Heart right ventricle (tissue), 16 donors: ENCODE measurements at regions not wholly inside any gene's neighbourhood (a gene's known extent, or its start where the extent isn't known, plus 50 kb on each side); places are given as distances from the start of the nearest gene placed in this dataset.

Experiments used
- ATAC-seq, 8 donors: fragments of 200-7000 bp; cut with Tn5 transposase; one replicate each; pipeline ENCODE4 v1.9.1; 2020; ENCODE audit warnings: mild to moderate bottlenecking in 8 of 8, moderate library complexity in 8 of 8, moderate number of reproducible peaks in 1 of 8
- DNase-seq, 2 donors: peaks; one replicate each; pipeline ENCODE4 v3.0.0-alpha.2; 2020
- H3K27ac ChIP-seq, 10 donors: fragments of 200-600 bp; sonication (generic) in 2 of 10; one replicate each; pipeline versions ENCODE4 v1.5.0 to v1.8.0; 2020 to 2022; ENCODE audit warnings: mild to moderate bottlenecking in 3 of 10
- H3K27me3 ChIP-seq, 7 donors: fragments of 200-600 bp; one replicate each; pipeline ENCODE4 v1.8.0; 2021 to 2022; ENCODE audit warnings: mild to moderate bottlenecking in 2 of 7
- H3K36me3 ChIP-seq, 9 donors: fragments of 200-600 bp; sonication (generic) in 1 of 9; one replicate each; pipeline versions ENCODE4 v1.5.0 to v1.8.0; 2020 to 2022; ENCODE audit warnings: mild to moderate bottlenecking in 2 of 9
- H3K4me1 ChIP-seq, 9 donors: fragments of 200-600 bp; sonication (generic) in 1 of 9; one replicate each; pipeline versions ENCODE4 v1.5.0 to v1.8.0; 2020 to 2022; ENCODE audit warnings: mild to moderate bottlenecking in 4 of 9
- H3K4me3 ChIP-seq, 10 donors: fragments of 200-600 bp; sonication (generic) in 2 of 10; one replicate each; pipeline versions ENCODE4 v1.5.0 to v1.8.0; 2020 to 2022; ENCODE audit warnings: mild to moderate bottlenecking in 7 of 10, moderate library complexity in 2 of 10
- H3K9me3 ChIP-seq, 11 donors: fragments of 200-600 bp in 10 of 11; sonication (generic) in 2 of 11; one replicate each; pipeline versions ENCODE4 v1.5.0 to v1.8.0; 2013 to 2022; ENCODE audit warnings: mild to moderate bottlenecking in 2 of 11, control low read depth in 1 of 11, moderate library complexity in 1 of 11
- WGBS, 2 donors: extraction: QIAGEN DNeasy Blood & Tissue Kit; methylation state at CpG; one replicate each; pipeline ENCODE4 v1.1.7; 2013; ENCODE audit warnings: inconsistent platforms in 1 of 2; 5-methylcytosine and 5-hydroxymethylcytosine counted together
- intact Hi-C, 10 donors: fragments of 100-400 bp; cut with DNase I; formaldehyde crosslinking; loops; one replicate each; pipeline versions ENCODE4 v1.11.1 to v1.14.2; 2022
- TF ChIP-seq, protein P1 (sequence below), 9 donors: fragments of 200-600 bp; sonication (generic) in 2 of 9; IDR thresholded peaks; one replicate each; pipeline versions ENCODE4 v1.5.0 to v1.8.0; 2021 to 2022; ENCODE audit warnings: antibody characterized with exemption in 9 of 9, mild to moderate bottlenecking in 5 of 9, moderate library complexity in 1 of 9
- donor health status: Arrhythmogenic right ventricular cardiomyopathy.
- donor health status: ischemic (EF 13 %, LVEDD 7.1; RV severe dilation, severe dysfunction).
- donor health status: healthy with polysubstance abuse.
- donor health status: DM: no; HTN: yes; CAD: no.
- donor health status: DM: no; HTN: no; CAD: no.
- donor health status: ischemic (EF 25% LVEDD 6.9; RV normal size, moderate dysfunction).
- donor health status: ischemic (EF 25% LVEDD 5.7; RV mildly dilated, moderate dysfunction).
- donor health status: healthy.
- donor health status: DM: yes; HTN: yes; CAD: no.
- donor health status: Ischemic cardiomyopathy.
- donor health status: ischemic (EF 35%, LVEDD 5.7; RV mildly dilated, moderate dysfunction).
- donor health status: nonischemic (EF 11% LVEDD 7.7; RV severe dilation, severe dysfunction).
- donor health status: DM: yes; HTN: yes; CAD: no.
- donor health status: PGD.
- donor health status: ischemic (EF 29% LVEDD 5.4; RV normal size, mild dysfunction).
- donor health status: nonischemic (EF 23%, LVEDD 6.1; RV moderate dilation, normal function).

DNA sequence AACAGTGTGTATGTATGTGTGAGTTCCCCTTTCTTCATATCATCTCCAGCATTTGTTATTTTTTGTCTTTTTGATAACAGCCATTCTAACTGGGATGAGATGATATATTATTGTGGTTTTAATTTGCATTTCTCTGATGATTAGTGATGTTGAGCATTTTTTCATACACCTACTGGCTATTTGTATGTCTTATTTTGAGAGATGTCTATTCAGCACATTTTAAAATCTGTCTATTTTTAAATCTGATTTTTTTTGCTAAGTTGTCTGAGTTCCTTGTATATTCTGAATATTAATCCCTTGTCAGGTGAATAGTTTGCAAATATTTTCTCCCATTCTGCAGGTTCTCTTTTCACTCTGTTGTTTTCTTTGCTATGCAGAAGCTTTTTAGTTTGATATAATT lies 469.1 kb downstream of the FUT8 start:
- Histone ChIP-seq H3K27ac (no peak overlapping the region), H3K4me3 (no peak overlapping the region), H3K36me3 (no peaks in the 10 kb centered on the region), H3K9me3 (peaks cover 0 to 14% (median 0%) of the 10 kb centered on the region in 11 donors), H3K4me1 (peaks cover 0 to 5% (median 0%) of the 10 kb centered on the region in 9 donors), H3K27me3 (peaks cover 0 to 10% (median 0%) of the 10 kb centered on the region in 7 donors)
- ATAC-seq (no peak), DNase-seq (no peak)
- TF ChIP-seq, protein P1, sequence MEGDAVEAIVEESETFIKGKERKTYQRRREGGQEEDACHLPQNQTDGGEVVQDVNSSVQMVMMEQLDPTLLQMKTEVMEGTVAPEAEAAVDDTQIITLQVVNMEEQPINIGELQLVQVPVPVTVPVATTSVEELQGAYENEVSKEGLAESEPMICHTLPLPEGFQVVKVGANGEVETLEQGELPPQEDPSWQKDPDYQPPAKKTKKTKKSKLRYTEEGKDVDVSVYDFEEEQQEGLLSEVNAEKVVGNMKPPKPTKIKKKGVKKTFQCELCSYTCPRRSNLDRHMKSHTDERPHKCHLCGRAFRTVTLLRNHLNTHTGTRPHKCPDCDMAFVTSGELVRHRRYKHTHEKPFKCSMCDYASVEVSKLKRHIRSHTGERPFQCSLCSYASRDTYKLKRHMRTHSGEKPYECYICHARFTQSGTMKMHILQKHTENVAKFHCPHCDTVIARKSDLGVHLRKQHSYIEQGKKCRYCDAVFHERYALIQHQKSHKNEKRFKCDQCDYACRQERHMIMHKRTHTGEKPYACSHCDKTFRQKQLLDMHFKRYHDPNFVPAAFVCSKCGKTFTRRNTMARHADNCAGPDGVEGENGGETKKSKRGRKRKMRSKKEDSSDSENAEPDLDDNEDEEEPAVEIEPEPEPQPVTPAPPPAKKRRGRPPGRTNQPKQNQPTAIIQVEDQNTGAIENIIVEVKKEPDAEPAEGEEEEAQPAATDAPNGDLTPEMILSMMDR (IDR thresholded peaks at IDR 0.05) = no peak
- intact Hi-C loops = no loop called here

DNA sequence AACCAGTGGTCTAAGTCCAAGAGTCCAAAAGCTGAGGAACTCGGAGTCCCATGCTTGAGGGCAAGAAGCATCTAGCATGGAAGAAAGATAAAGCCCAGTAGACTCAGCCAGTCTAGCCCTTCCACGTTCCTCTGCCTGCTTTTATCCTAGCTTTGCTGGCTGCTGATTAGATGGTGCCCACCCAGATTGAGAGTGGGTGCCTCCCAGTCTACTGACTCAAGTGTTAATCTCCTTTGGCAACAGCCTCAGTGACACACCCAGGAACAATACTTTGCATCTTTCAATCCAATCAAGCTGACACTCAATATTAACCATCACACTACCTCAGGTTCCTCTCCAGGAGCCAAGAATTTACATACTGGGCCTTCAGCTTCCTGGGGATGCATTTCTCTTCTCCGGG lies 476.1 kb downstream of the FUT8 start:
- TF ChIP-seq, protein P1 (IDR thresholded peaks at IDR 0.05) = no peak
- Histone ChIP-seq H3K9me3 (peaks cover 0 to 9% (median 0%) of the 10 kb centered on the region in 11 donors), H3K36me3 (no peaks in the 10 kb centered on the region), H3K27ac (no peak overlapping the region), H3K4me1 (no peaks in the 10 kb centered on the region), H3K4me3 (no peak overlapping the region), H3K27me3 (peaks cover 0 to 20% (median 0%) of the 10 kb centered on the region in 7 donors)
- 41 to 50% methylated on average over 3 of the region's 3 CpGs for WGBS, 2 donors
- intact Hi-C loops = no loop called here
- DNase-seq (no peak), ATAC-seq (no peak)

DNA sequence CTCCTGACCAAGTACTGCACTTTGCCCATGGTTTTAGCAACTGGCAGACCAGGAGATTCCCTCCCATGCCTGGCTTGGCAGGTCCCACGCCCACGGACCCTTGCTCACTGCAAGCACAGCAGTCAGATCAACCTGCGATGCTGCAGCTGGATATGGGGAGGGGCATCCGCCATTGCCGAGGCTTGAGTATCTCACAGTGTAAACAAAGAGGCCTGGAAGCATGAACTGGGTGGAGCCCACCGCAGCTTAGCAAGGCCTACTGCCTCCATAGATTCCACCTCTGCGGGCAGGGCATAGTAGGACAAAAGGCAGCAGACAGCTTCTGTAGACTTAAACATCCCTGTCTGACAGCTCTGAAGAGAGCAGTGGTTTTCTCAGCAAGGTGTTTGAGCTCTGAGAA lies 479.8 kb downstream of the FUT8 start:
- Histone ChIP-seq H3K36me3 (no peaks in the 10 kb centered on the region), H3K4me1 (no peaks in the 10 kb centered on the region), H3K27ac (no peak overlapping the region), H3K9me3 (peaks cover 0 to 28% (median 4%) of the 10 kb centered on the region in 11 donors), H3K27me3 (peaks cover 0 to 8% (median 0%) of the 10 kb centered on the region in 7 donors), H3K4me3 (no peak overlapping the region)
- DNase-seq (no peak), ATAC-seq (no peak)
- 65 to 67% methylated on average over 7 of the region's 7 CpGs for WGBS, 2 donors
- intact Hi-C loops = no loop called here
- TF ChIP-seq, protein P1 (IDR thresholded peaks at IDR 0.05) = no peak

DNA sequence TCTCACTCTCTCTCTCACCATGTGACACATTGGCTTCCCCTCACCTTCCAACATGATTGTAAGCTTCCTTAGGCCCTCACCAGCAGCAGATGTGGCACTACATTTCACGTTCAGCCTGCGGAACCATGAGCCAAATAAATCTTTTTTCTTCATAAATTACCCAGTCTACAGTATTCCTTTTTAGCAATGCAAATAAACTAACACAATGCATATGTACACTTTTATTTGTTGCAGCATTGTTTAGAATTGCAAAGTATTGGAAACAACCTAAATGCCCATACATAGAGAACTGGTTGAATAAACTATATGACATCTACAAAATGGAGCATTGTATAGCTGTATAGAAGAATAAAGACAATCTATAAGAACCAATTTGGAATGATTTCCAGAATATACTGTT lies 487.6 kb downstream of the FUT8 start:
- H3K27ac ChIP-seq = no peak overlapping the region
- no peak for DNase-seq
- TF ChIP-seq, protein P1 (IDR thresholded peaks at IDR 0.05) = no peak
- no peaks in the 10 kb centered on the region for H3K4me1 ChIP-seq
- intact Hi-C loops = no loop called here
- WGBS, 2 donors = 80 to 89% methylated on average over 2 of the region's 2 CpGs
- no peak for ATAC-seq
- H3K4me3 ChIP-seq = no peak overlapping the region
- H3K36me3 ChIP-seq = no peaks in the 10 kb centered on the region
- peaks cover 0 to 18% (median 0%) of the 10 kb centered on the region in 7 donors for H3K27me3 ChIP-seq
- H3K9me3 ChIP-seq = peaks cover 0 to 34% (median 0%) of the 10 kb centered on the region in 11 donors
